Liver (tissue), 7 donors: ENCODE measurements at regions not wholly inside any gene's neighbourhood (a gene's known extent, or its start where the extent isn't known, plus 50 kb on each side); places are given as distances from the start of the nearest gene placed in this dataset.

Source experiments
- DNase-seq: peaks from one replicate; pipeline ENCODE4 v3.0.0-alpha.2; 2017; ENCODE audit warnings: low spot score
- H3K27ac ChIP-seq, 2 donors: one replicate each; pipeline ENCODE4 v1.7.0; 2013; ENCODE audit warnings: inconsistent platforms in 2 of 2, low read length in 2 of 2, control low read depth in 1 of 2, low read depth in 1 of 2, mild to moderate bottlenecking in 1 of 2
- H3K27me3 ChIP-seq, 4 donors: one replicate each; pipeline versions ENCODE4 v1.6.1 to v1.7.0; 2013; ENCODE audit warnings: low read length in 3 of 4, inconsistent platforms in 1 of 4, mild to moderate bottlenecking in 1 of 4, moderate library complexity in 1 of 4; ENCODE audit not compliant: control insufficient read depth in 4 of 4, insufficient read depth in 4 of 4
- H3K36me3 ChIP-seq, 4 donors: one replicate each; pipeline versions ENCODE4 v1.6.1 to v1.7.0; 2013; ENCODE audit warnings: low read length in 3 of 4, mild to moderate bottlenecking in 3 of 4, low read depth in 1 of 4, moderate library complexity in 1 of 4; ENCODE audit not compliant: control insufficient read depth in 4 of 4, insufficient read depth in 3 of 4
- H3K4me1 ChIP-seq, 4 donors: one replicate each; pipeline versions ENCODE4 v1.6.1 to v1.7.0; 2013; ENCODE audit warnings: low read length in 3 of 4, mild to moderate bottlenecking in 3 of 4, moderate library complexity in 1 of 4; ENCODE audit not compliant: control insufficient read depth in 4 of 4, insufficient read depth in 4 of 4
- H3K4me3 ChIP-seq, 3 donors: one replicate each; pipeline versions ENCODE4 v1.6.1 to v1.7.0; 2013; ENCODE audit warnings: low read length in 3 of 3, control low read depth in 1 of 3, low read depth in 1 of 3, mild to moderate bottlenecking in 1 of 3
- H3K9ac ChIP-seq, 2 donors: one replicate each; pipeline ENCODE4 v1.7.0; 2013; ENCODE audit warnings: low read length in 2 of 2, mild to moderate bottlenecking in 2 of 2, moderate library complexity in 2 of 2, control low read depth in 1 of 2, low read depth in 1 of 2
- H3K9me3 ChIP-seq, 4 donors: one replicate each; pipeline versions ENCODE4 v1.6.1 to v1.7.0; 2013; ENCODE audit warnings: low read length in 3 of 4; ENCODE audit not compliant: control insufficient read depth in 4 of 4
- EGR1 ChIP-seq, 2 donors: IDR thresholded peaks; 2 replicates each; pipeline ENCODE4 v1.6.1; 2016 to 2018; ENCODE audit warnings: antibody characterized with exemption in 2 of 2, low read depth in 2 of 2
- FOXA1 ChIP-seq: IDR thresholded peaks from 2 replicates; pipeline ENCODE4 v1.6.1; 2016; ENCODE audit warnings: antibody characterized with exemption
- FOXA2 ChIP-seq: IDR thresholded peaks from 2 replicates; pipeline ENCODE4 v1.6.1; 2016; ENCODE audit warnings: antibody characterized with exemption
- GABPA ChIP-seq, 2 donors: IDR thresholded peaks in 1 of 2; conservative IDR thresholded peaks in 1 of 2; 2 replicates each; pipeline ENCODE4 v1.6.1; 2016; ENCODE audit warnings: antibody characterized with exemption in 2 of 2, mild to moderate bottlenecking in 1 of 2, moderate library complexity in 1 of 2
- HNF4A ChIP-seq, 2 donors: conservative IDR thresholded peaks; 2 replicates each; pipeline ENCODE4 v1.6.1; 2016; ENCODE audit warnings: antibody characterized with exemption in 2 of 2, mild to moderate bottlenecking in 2 of 2
- JUND ChIP-seq, 2 donors: IDR thresholded peaks; 2 replicates each; pipeline ENCODE4 v1.6.1; 2016; ENCODE audit warnings: antibody characterized with exemption in 2 of 2
- NR2F2 ChIP-seq: IDR thresholded peaks from 2 replicates; pipeline ENCODE4 v1.6.1; 2016; ENCODE audit warnings: antibody characterized with exemption
- RAD21 ChIP-seq, 2 donors: IDR thresholded peaks; 2 replicates each; pipeline ENCODE4 v1.6.1; 2016; ENCODE audit warnings: antibody characterized with exemption in 2 of 2, mild to moderate bottlenecking in 2 of 2
- RXRA ChIP-seq, 2 donors: IDR thresholded peaks; 2 replicates each; pipeline ENCODE4 v1.6.1; 2017 to 2018; ENCODE audit warnings: antibody characterized with exemption in 2 of 2, mild to moderate bottlenecking in 1 of 2
- SP1 ChIP-seq: IDR thresholded peaks from 2 replicates; pipeline ENCODE4 v1.6.1; 2018; ENCODE audit warnings: antibody characterized with exemption, mild to moderate bottlenecking
- TAF1 ChIP-seq: conservative IDR thresholded peaks from 2 replicates; pipeline ENCODE4 v1.6.1; 2016; ENCODE audit warnings: antibody characterized with exemption, mild to moderate bottlenecking
- YY1 ChIP-seq: IDR thresholded peaks from 2 replicates; pipeline ENCODE4 v1.6.1; 2016; ENCODE audit warnings: antibody characterized with exemption, mild to moderate bottlenecking
- WGBS: extraction: QIAGEN DNeasy Blood & Tissue Kit; methylation state at CpG from one replicate; pipeline ENCODE4 v1.1.7; 2013; 5-methylcytosine and 5-hydroxymethylcytosine counted together
- TF ChIP-seq, protein P1 (sequence below): IDR thresholded peaks from 2 replicates; pipeline ENCODE4 v1.6.1; 2016; ENCODE audit warnings: antibody characterized with exemption
- TF ChIP-seq, protein P2 (sequence below): IDR thresholded peaks from 2 replicates; pipeline ENCODE4 v1.6.1; 2016; ENCODE audit warnings: antibody characterized with exemption
- TF ChIP-seq, protein P3 (sequence below): IDR thresholded peaks from 2 replicates; pipeline ENCODE4 v1.6.1; 2016; ENCODE audit warnings: antibody characterized with exemption, mild to moderate bottlenecking
- donor health status: healthy.
- donor health status: healthy.
- donor health status: healthy.
- donor health status: healthy.

DNA sequence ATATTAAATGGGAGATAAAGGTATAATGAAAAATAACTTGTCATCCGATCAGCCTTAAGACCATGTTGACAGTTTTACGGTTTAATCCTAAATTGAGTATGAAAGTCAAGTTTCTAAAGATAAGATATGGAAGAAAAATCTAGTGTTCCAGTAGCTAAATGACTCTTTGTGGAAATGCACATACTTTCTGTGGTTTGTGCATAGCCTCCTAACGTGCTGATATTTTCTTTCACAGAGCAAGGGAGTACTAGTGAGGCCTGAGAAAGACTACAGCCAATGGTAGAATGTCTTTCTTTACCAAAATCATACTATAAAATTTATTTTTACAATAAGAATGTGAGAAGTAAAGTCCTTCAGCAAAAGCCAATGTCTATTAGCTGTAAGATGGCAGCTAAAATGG is 430.6 kb upstream of the RGMA start:
- Histone ChIP-seq H3K4me3 (no peak overlapping the region), H3K27ac (no peak overlapping the region), H3K36me3 (no peaks in the 10 kb centered on the region), H3K4me1 (no peaks in the 10 kb centered on the region), H3K27me3 (peaks cover 0 to 4% (median 0%) of the 10 kb centered on the region in 4 donors), H3K9me3 (peaks cover 0 to 2% (median 0%) of the 10 kb centered on the region in 4 donors), H3K9ac (no peak overlapping the region)
- WGBS = 68% methylated on average over 3 of the region's 3 CpGs
- TF ChIP-seq FOXA2 = no peak
- no peak for TF ChIP-seq NR2F2
- no peak for TF ChIP-seq SP1
- TF ChIP-seq, protein P1, sequence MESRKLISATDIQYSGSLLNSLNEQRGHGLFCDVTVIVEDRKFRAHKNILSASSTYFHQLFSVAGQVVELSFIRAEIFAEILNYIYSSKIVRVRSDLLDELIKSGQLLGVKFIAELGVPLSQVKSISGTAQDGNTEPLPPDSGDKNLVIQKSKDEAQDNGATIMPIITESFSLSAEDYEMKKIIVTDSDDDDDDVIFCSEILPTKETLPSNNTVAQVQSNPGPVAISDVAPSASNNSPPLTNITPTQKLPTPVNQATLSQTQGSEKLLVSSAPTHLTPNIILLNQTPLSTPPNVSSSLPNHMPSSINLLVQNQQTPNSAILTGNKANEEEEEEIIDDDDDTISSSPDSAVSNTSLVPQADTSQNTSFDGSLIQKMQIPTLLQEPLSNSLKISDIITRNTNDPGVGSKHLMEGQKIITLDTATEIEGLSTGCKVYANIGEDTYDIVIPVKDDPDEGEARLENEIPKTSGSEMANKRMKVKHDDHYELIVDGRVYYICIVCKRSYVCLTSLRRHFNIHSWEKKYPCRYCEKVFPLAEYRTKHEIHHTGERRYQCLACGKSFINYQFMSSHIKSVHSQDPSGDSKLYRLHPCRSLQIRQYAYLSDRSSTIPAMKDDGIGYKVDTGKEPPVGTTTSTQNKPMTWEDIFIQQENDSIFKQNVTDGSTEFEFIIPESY = no peak
- no peak for TF ChIP-seq RAD21 (IDR thresholded peaks at IDR 0.05)
- no peak for TF ChIP-seq HNF4A (conservative IDR thresholded peaks at IDR 0.05)
- TF ChIP-seq, protein P2, sequence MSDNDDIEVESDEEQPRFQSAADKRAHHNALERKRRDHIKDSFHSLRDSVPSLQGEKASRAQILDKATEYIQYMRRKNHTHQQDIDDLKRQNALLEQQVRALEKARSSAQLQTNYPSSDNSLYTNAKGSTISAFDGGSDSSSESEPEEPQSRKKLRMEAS = no peak
- no peak for TF ChIP-seq YY1
- TF ChIP-seq EGR1 (IDR thresholded peaks at IDR 0.05; ENCODE audit: low read depth in 2 of 2) = no peak
- TF ChIP-seq FOXA1 = no peak
- TF ChIP-seq, protein P3, sequence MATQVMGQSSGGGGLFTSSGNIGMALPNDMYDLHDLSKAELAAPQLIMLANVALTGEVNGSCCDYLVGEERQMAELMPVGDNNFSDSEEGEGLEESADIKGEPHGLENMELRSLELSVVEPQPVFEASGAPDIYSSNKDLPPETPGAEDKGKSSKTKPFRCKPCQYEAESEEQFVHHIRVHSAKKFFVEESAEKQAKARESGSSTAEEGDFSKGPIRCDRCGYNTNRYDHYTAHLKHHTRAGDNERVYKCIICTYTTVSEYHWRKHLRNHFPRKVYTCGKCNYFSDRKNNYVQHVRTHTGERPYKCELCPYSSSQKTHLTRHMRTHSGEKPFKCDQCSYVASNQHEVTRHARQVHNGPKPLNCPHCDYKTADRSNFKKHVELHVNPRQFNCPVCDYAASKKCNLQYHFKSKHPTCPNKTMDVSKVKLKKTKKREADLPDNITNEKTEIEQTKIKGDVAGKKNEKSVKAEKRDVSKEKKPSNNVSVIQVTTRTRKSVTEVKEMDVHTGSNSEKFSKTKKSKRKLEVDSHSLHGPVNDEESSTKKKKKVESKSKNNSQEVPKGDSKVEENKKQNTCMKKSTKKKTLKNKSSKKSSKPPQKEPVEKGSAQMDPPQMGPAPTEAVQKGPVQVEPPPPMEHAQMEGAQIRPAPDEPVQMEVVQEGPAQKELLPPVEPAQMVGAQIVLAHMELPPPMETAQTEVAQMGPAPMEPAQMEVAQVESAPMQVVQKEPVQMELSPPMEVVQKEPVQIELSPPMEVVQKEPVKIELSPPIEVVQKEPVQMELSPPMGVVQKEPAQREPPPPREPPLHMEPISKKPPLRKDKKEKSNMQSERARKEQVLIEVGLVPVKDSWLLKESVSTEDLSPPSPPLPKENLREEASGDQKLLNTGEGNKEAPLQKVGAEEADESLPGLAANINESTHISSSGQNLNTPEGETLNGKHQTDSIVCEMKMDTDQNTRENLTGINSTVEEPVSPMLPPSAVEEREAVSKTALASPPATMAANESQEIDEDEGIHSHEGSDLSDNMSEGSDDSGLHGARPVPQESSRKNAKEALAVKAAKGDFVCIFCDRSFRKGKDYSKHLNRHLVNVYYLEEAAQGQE = no peak
- TF ChIP-seq GABPA (IDR thresholded peaks at IDR 0.05 in 1 of 2, conservative IDR thresholded peaks at IDR 0.05 in 1 of 2) = no peak
- TF ChIP-seq JUND (IDR thresholded peaks at IDR 0.05) = no peak
- TF ChIP-seq RXRA (IDR thresholded peaks at IDR 0.05) = no peak
- no peak for DNase-seq

DNA sequence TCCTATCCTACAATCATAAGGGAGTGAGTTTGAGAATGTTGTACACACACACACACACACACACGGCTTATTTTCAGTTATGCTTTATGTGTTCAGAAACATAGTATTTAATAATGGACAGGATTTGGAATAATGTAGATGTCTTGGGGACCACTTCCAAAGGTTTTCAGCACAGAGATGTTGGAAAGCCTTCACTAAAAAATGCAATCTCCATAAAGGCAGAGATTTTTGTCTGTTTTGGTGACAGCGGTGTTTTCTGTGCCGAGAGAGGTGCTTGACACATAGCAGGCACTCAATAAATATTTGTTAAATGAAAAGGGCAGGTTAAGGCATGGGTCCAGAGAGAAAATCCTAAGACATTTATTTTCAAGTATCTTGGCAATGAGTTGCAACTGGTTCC is 428.2 kb upstream of the RGMA start:
- Histone ChIP-seq H3K4me1 (no peaks in the 10 kb centered on the region), H3K9me3 (peaks cover 0 to 2% (median 0%) of the 10 kb centered on the region in 4 donors), H3K4me3 (no peak overlapping the region), H3K36me3 (no peaks in the 10 kb centered on the region), H3K27me3 (no peaks in the 10 kb centered on the region), H3K9ac (no peak overlapping the region), H3K27ac (no peak overlapping the region)
- WGBS = 75% methylated on average over 3 of the region's 3 CpGs
- TF ChIP-seq, protein P3 = no peak
- TF ChIP-seq TAF1 = no peak
- no peak for TF ChIP-seq FOXA2
- TF ChIP-seq FOXA1 = no peak
- no peak for DNase-seq
